AG04450 (cell line): ENCODE measurements at regions not wholly inside any gene's neighbourhood (a gene's known extent, or its start where the extent isn't known, plus 50 kb on each side); places are given as distances from the start of the nearest gene placed in this dataset.

ENCODE experiments used
- CTCF ChIA-PET: fragments of 300-600, 350-600 bp; formaldehyde crosslinking; extraction: SDS; loops from one replicate; lab custom pipeline; 2022; ENCODE audit warnings: antibody characterized with exemption, inconsistent platforms; lab: Charles Lee
- POLR2A ChIA-PET: fragments of 350-600 bp; formaldehyde crosslinking; extraction: SDS; loops from one replicate; lab custom pipeline; 2021; ENCODE audit warnings: antibody characterized with exemption, inconsistent platforms; lab: Yijun Ruan, JAX
- DNase-seq: peaks from one replicate; pipeline ENCODE4 v3.0.0-alpha.2; 2011; ENCODE audit warnings: low read depth, low spot score
- H3K27ac ChIP-seq: one replicate; pipeline ENCODE4 v1.5.1; 2012; ENCODE audit warnings: low read depth, low read length, control low read depth
- H3K27me3 ChIP-seq: one replicate; pipeline ENCODE4 v1.6.0; 2012; ENCODE audit warnings: low read length; ENCODE audit not compliant: control insufficient read depth, insufficient read depth
- H3K4me3 ChIP-seq: 2 replicates; pipeline ENCODE4 v1.5.1; 2011; ENCODE audit warnings: mild to moderate bottlenecking, low read depth, low read length, control low read depth
- H3K9me3 ChIP-seq: 2 replicates; pipeline ENCODE4 v1.5.1; 2012; ENCODE audit warnings: low read length; ENCODE audit not compliant: control insufficient read depth, insufficient read depth
- TF ChIP-seq, protein P1 (sequence below): IDR thresholded peaks from 2 replicates; pipeline ENCODE4 v1.5.1; 2011; ENCODE audit warnings: low read depth, low read length, control low read depth, inconsistent platforms

DNA sequence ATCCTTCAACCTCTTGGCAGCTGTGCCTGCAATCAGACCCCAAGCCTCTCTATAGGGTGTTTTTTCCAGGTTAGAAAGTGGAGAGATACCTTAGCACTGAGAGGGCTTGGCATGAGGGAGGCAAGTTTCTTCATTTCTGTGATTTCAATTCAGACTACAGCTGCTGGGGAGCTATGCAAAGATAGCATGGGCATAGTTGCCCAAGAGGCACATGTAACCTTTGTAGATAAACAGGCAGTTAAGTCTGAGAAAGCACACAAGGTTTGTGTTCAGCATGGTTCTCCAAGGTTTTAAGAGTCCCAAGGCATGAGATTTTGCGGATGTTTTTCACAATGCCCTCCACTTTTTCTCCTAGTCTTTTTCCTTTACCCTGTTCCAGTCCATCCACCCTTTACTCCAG, 385.0 kb upstream of the ETAA1 start:
- Histone ChIP-seq H3K4me3 (no peak overlapping the region), H3K27me3 (no peaks in the 10 kb centered on the region), H3K9me3 (no peaks in the 10 kb centered on the region), H3K27ac (no peak overlapping the region)
- DNase-seq, result no peak
- CTCF ChIA-PET, result no interaction called here
- TF ChIP-seq, protein P1, sequence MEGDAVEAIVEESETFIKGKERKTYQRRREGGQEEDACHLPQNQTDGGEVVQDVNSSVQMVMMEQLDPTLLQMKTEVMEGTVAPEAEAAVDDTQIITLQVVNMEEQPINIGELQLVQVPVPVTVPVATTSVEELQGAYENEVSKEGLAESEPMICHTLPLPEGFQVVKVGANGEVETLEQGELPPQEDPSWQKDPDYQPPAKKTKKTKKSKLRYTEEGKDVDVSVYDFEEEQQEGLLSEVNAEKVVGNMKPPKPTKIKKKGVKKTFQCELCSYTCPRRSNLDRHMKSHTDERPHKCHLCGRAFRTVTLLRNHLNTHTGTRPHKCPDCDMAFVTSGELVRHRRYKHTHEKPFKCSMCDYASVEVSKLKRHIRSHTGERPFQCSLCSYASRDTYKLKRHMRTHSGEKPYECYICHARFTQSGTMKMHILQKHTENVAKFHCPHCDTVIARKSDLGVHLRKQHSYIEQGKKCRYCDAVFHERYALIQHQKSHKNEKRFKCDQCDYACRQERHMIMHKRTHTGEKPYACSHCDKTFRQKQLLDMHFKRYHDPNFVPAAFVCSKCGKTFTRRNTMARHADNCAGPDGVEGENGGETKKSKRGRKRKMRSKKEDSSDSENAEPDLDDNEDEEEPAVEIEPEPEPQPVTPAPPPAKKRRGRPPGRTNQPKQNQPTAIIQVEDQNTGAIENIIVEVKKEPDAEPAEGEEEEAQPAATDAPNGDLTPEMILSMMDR, result no peak
- POLR2A ChIA-PET, result no interaction called here

DNA sequence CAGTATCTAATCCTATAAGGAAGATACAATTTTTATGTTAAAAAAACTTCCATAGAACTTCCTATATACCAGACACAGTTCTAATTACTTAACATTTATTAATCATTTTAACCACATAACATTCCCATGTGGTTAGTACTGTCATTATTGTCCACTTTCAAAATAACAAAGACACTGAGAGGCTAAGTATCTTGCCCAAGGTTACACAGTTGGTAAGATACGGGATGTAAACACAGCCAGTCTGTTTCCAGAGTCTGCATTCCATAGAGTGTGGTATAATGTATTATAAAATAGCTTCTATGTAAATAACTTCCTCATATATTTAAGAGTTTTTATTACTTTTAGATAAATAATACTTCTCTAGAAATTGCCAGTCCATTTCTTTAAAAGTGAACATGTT, 383.3 kb upstream of the ETAA1 start:
- H3K4me3 ChIP-seq, result no peak overlapping the region
- no peaks in the 10 kb centered on the region for H3K9me3 ChIP-seq
- no peaks in the 10 kb centered on the region for H3K27me3 ChIP-seq
- H3K27ac ChIP-seq, result no peak overlapping the region
- TF ChIP-seq, protein P1, result no peak
- DNase-seq, result no peak
- POLR2A ChIA-PET, result no interaction called here
- CTCF ChIA-PET, result no interaction called here

GRCh38 chr2:67015681-67016080, 381.5 kb upstream of the ETAA1 start:
- TF ChIP-seq, protein P1, result no peak
- ChIA-PET POLR2A (no interaction called here), CTCF (interaction anchor here (1.3 kb wide), 1 partner anchor 25 kb away, joined by 3 read pairs; no protein-coding TSS in a partner anchor)
- H3K27me3 ChIP-seq, result no peaks in the 10 kb centered on the region
- H3K4me3 ChIP-seq, result no peak overlapping the region
- no peak overlapping the region for H3K27ac ChIP-seq
- DNase-seq, result no peak
- H3K9me3 ChIP-seq, result no peaks in the 10 kb centered on the region

DNA sequence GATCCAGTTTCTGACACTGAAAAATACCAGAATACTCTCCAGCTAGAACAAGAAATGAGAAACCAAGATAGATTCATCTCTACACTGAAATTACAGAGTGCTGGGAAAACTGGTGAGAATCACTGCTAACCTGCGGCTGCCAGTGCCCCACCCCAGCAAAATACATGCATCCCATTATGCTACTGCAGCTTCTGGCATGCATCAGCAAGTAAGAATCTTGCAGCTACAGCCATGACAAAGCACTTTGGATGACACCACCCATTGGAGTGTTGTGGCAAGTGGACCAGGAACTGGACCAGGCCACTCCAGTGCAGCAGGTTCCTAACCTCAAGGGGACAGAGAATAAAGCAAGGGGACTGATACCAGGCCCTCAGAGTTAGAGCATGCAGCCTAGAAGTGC, 378.8 kb upstream of the ETAA1 start:
- TF ChIP-seq, protein P1, result no peak
- DNase-seq, result no peak
- CTCF ChIA-PET, result no interaction called here
- Histone ChIP-seq H3K4me3 (no peak overlapping the region), H3K27ac (no peak overlapping the region), H3K9me3 (no peaks in the 10 kb centered on the region), H3K27me3 (no peaks in the 10 kb centered on the region)
- POLR2A ChIA-PET, result no interaction called here

DNA sequence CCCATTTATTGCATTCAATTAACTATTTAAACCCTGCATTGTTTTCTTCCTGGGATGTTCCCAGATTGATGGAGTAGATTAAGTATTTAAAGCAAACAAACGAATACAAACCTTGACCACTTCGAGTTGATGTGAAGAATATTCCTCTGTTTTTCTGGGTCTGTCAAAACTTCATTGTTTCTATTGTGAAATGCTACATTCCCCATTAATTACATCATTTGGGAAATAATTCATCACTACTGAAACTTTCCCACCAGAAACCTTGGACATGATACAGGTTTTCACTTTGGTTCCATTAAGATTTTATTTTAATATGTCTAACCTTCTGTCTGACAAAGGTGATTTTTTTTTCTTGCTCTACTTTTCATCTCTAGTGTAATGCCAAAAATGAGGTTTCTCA, 365.1 kb upstream of the ETAA1 start:
- no peaks in the 10 kb centered on the region for H3K27me3 ChIP-seq
- H3K9me3 ChIP-seq, result no peaks in the 10 kb centered on the region
- H3K27ac ChIP-seq, result no peak overlapping the region
- no peak for DNase-seq
- ChIA-PET POLR2A (no interaction called here), CTCF (no interaction called here)
- TF ChIP-seq, protein P1, result no peak
- no peak overlapping the region for H3K4me3 ChIP-seq
